WTC11 (cell line): ENCODE measurements at regions not wholly inside any gene's neighbourhood (a gene's known extent, or its start where the extent isn't known, plus 50 kb on each side); places are given as distances from the start of the nearest gene placed in this dataset.

Source experiments
- ATAC-seq: fragments of 200-7000 bp; cut with Tn5 transposase; 2 replicates; pipeline ENCODE4 v1.10.0; 2021; ENCODE audit warnings: mild to moderate bottlenecking, moderate library complexity
- CTCF ChIA-PET: fragments of 300-600 bp; sonication (Branson Sonifier 250); formaldehyde crosslinking; loops from one replicate; lab custom pipeline; 2021; ENCODE audit warnings: antibody characterized with exemption; lab: Charles Lee
- POLR2A ChIA-PET: fragments of 350-600 bp; sonication (Branson Sonifier 250); formaldehyde crosslinking; loops from one replicate; lab custom pipeline; 2021; ENCODE audit warnings: antibody characterized with exemption; lab: Charles Lee
- DNase-seq: peaks from one replicate; pipeline ENCODE4 v3.0.0; 2021; ENCODE audit warnings: low spot score
- H3K27ac Mint-ChIP-seq: 2 replicates; pipeline ENCODE4 v1.8.0; 2021; ENCODE audit warnings: mixed read lengths
- H3K27me3 Mint-ChIP-seq: 2 replicates; pipeline ENCODE4 v1.8.0; 2021; ENCODE audit warnings: low read depth, mild to moderate bottlenecking, moderate library complexity, mixed read lengths
- H3K36me3 Mint-ChIP-seq: 2 replicates; pipeline ENCODE4 v1.8.0; 2021; ENCODE audit warnings: mixed read lengths
- H3K4me1 Mint-ChIP-seq: 2 replicates; pipeline ENCODE4 v1.8.0; 2022; ENCODE audit warnings: mixed read lengths
- H3K4me3 Mint-ChIP-seq: 2 replicates; pipeline ENCODE4 v1.8.0; 2021; ENCODE audit warnings: mild to moderate bottlenecking, moderate library complexity, mixed read lengths
- H3K9me3 Mint-ChIP-seq: 2 replicates; pipeline ENCODE4 v1.8.0; 2021; ENCODE audit warnings: mixed read lengths
- FOXP4 ChIP-seq: sonication (generic); formaldehyde crosslinking; IDR thresholded peaks from 2 replicates; pipeline ENCODE4 v1.8.0; 2022; ENCODE audit warnings: mild to moderate bottlenecking, missing genetic modification reagents
- HMGA2 ChIP-seq: fragments of 250-450 bp; sonication (Bioruptor Pico); IDR thresholded peaks from 2 replicates; pipeline ENCODE4 v1.4.0; 2021; ENCODE audit warnings: mild to moderate bottlenecking, moderate library complexity
- IRF2 ChIP-seq: sonication (generic); formaldehyde crosslinking; IDR thresholded peaks from 2 replicates; pipeline ENCODE4 v1.8.0; 2022; ENCODE audit warnings: low read depth, missing genetic modification reagents, borderline replicate concordance
- NFYB ChIP-seq: sonication (generic); formaldehyde crosslinking; conservative IDR thresholded peaks from 2 replicates; pipeline ENCODE4 v1.8.0; 2022; ENCODE audit warnings: low read depth, missing genetic modification reagents
- PREB ChIP-seq: sonication (generic); formaldehyde crosslinking; IDR thresholded peaks from 2 replicates; pipeline ENCODE4 v1.8.1; 2022; ENCODE audit warnings: mild to moderate bottlenecking, missing genetic modification reagents, moderate library complexity, borderline replicate concordance
- PRRX2 ChIP-seq: fragments of 250-450 bp; sonication (Bioruptor Pico); IDR thresholded peaks from 2 replicates; pipeline ENCODE4 v1.8.0; 2021; ENCODE audit warnings: mild to moderate bottlenecking
- SMAD4 ChIP-seq: sonication (generic); formaldehyde crosslinking; IDR thresholded peaks from 2 replicates; pipeline ENCODE4 v1.8.0; 2022; ENCODE audit warnings: mild to moderate bottlenecking, missing genetic modification reagents
- ZNF232 ChIP-seq: sonication (generic); formaldehyde crosslinking; IDR thresholded peaks from 2 replicates; pipeline ENCODE4 v1.8.0; 2022; ENCODE audit warnings: mild to moderate bottlenecking, missing genetic modification reagents
- ZNF263 ChIP-seq: sonication (generic); formaldehyde crosslinking; IDR thresholded peaks from 2 replicates; pipeline ENCODE4 v1.8.1; 2022; ENCODE audit warnings: low read depth, mild to moderate bottlenecking, moderate library complexity, missing genetic modification reagents
- TF ChIP-seq, protein P1 (sequence below): fragments of 200-600 bp; IDR thresholded peaks from 2 replicates; pipeline ENCODE4 v1.8.0; 2022; ENCODE audit warnings: antibody characterized with exemption
- TF ChIP-seq, protein P2 (sequence below): sonication (generic); formaldehyde crosslinking; IDR thresholded peaks from 2 replicates; pipeline ENCODE4 v1.8.0; 2022; ENCODE audit warnings: missing genetic modification reagents

- TF ChIP-seq FOXP4 (CRISPR knock-in tag) (no peak), SMAD4 (CRISPR knock-in tag) (no peak), IRF2 (CRISPR knock-in tag) (no peak)
- TF ChIP-seq, all 79 proteins: peak for 0
Observed at GRCh38 chr3:5278666-5279065, 91.2 kb downstream of the EDEM1 start (continued).

GRCh38 chr3:5282703-5283102, 95.2 kb downstream of the EDEM1 start:
- Mint-ChIP-seq H3K36me3 (peaks cover 48% of the 10 kb centered on the region), H3K9me3 (peaks cover 74% of the 10 kb centered on the region), H3K27ac (no peak overlapping the region)
- CTCF ChIA-PET, result no interaction called here
- POLR2A ChIA-PET, result no interaction called here
- ATAC-seq, result no peak
- no peak for TF ChIP-seq HMGA2 (CRISPR knock-in tag)
- TF ChIP-seq, all 79 proteins: peak for 0
- no peak overlapping the region for H3K4me3 Mint-ChIP-seq
- no peaks in the 10 kb centered on the region for H3K4me1 Mint-ChIP-seq
- DNase-seq, result no peak
- H3K27me3 Mint-ChIP-seq, result peaks cover 13% of the 10 kb centered on the region

GRCh38 chr3:5285439-5285838, 97.9 kb downstream of the EDEM1 start:
- no peak for TF ChIP-seq ZNF232 (CRISPR knock-in tag)
- TF ChIP-seq, protein P1, sequence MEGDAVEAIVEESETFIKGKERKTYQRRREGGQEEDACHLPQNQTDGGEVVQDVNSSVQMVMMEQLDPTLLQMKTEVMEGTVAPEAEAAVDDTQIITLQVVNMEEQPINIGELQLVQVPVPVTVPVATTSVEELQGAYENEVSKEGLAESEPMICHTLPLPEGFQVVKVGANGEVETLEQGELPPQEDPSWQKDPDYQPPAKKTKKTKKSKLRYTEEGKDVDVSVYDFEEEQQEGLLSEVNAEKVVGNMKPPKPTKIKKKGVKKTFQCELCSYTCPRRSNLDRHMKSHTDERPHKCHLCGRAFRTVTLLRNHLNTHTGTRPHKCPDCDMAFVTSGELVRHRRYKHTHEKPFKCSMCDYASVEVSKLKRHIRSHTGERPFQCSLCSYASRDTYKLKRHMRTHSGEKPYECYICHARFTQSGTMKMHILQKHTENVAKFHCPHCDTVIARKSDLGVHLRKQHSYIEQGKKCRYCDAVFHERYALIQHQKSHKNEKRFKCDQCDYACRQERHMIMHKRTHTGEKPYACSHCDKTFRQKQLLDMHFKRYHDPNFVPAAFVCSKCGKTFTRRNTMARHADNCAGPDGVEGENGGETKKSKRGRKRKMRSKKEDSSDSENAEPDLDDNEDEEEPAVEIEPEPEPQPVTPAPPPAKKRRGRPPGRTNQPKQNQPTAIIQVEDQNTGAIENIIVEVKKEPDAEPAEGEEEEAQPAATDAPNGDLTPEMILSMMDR, result no peak
- TF ChIP-seq ZNF263 (CRISPR knock-in tag), result no peak
- TF ChIP-seq PRRX2 (CRISPR knock-in tag), result no peak
- TF ChIP-seq NFYB (CRISPR knock-in tag), result no peak
- TF ChIP-seq, protein P2, sequence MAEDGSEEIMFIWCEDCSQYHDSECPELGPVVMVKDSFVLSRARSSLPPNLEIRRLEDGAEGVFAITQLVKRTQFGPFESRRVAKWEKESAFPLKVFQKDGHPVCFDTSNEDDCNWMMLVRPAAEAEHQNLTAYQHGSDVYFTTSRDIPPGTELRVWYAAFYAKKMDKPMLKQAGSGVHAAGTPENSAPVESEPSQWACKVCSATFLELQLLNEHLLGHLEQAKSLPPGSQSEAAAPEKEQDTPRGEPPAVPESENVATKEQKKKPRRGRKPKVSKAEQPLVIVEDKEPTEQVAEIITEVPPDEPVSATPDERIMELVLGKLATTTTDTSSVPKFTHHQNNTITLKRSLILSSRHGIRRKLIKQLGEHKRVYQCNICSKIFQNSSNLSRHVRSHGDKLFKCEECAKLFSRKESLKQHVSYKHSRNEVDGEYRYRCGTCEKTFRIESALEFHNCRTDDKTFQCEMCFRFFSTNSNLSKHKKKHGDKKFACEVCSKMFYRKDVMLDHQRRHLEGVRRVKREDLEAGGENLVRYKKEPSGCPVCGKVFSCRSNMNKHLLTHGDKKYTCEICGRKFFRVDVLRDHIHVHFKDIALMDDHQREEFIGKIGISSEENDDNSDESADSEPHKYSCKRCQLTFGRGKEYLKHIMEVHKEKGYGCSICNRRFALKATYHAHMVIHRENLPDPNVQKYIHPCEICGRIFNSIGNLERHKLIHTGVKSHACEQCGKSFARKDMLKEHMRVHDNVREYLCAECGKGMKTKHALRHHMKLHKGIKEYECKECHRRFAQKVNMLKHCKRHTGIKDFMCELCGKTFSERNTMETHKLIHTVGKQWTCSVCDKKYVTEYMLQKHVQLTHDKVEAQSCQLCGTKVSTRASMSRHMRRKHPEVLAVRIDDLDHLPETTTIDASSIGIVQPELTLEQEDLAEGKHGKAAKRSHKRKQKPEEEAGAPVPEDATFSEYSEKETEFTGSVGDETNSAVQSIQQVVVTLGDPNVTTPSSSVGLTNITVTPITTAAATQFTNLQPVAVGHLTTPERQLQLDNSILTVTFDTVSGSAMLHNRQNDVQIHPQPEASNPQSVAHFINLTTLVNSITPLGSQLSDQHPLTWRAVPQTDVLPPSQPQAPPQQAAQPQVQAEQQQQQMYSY (CRISPR knock-in tag), result no peak
- TF ChIP-seq FOXP4 (CRISPR knock-in tag), result no peak
- no peak for TF ChIP-seq PREB (CRISPR knock-in tag)
- Mint-ChIP-seq H3K36me3 (peaks cover 54% of the 10 kb centered on the region), H3K27ac (no peak overlapping the region), H3K27me3 (peaks cover 13% of the 10 kb centered on the region), H3K4me1 (no peaks in the 10 kb centered on the region), H3K9me3 (peaks cover 79% of the 10 kb centered on the region), H3K4me3 (no peak overlapping the region)
- POLR2A ChIA-PET, result no interaction called here
- DNase-seq (no peak), ATAC-seq (no peak)
- CTCF ChIA-PET, result no interaction called here
